Neural cell (in vitro differentiated cells): ENCODE measurements at regions not wholly inside any gene's neighbourhood (a gene's known extent, or its start where the extent isn't known, plus 50 kb on each side); places are given as distances from the start of the nearest gene placed in this dataset.
A peak's percentile ranks its signal among the peaks of the same experiment; 100 is the strongest.

Experiments used
- H2AFZ ChIP-seq: fragments of 200-600, 300-800 bp; sonication (generic), shearing (Covaris generic); 2 replicates; pipeline ENCODE4 v1.6.0; 2014; ENCODE audit warnings: low read depth, mild to moderate bottlenecking, antibody characterized with exemption, low read length, moderate library complexity
- H3F3A ChIP-seq: fragments of 200-600 bp; shearing (Covaris generic); 2 replicates; pipeline ENCODE4 v1.6.1; 2016; ENCODE audit warnings: mild to moderate bottlenecking, moderate library complexity, mixed read lengths, antibody characterized with exemption, low read length; ENCODE audit not compliant: insufficient read depth, poor library complexity, severe bottlenecking
- H3K27ac ChIP-seq: fragments of 200-600, 300-800 bp; sonication (generic), shearing (Covaris generic); 2 replicates; pipeline ENCODE4 v1.5.1; 2014; ENCODE audit warnings: mild to moderate bottlenecking, low read length, moderate library complexity
- H3K27me3 ChIP-seq: fragments of 300-800, 200-600 bp; sonication (generic), shearing (Covaris generic); 2 replicates; pipeline ENCODE4 v1.6.0; 2014; ENCODE audit warnings: mild to moderate bottlenecking, low read depth, low read length, moderate library complexity; ENCODE audit not compliant: insufficient read depth
- H3K36me3 ChIP-seq: fragments of 300-800, 200-600 bp; sonication (generic), shearing (Covaris generic); 2 replicates; pipeline ENCODE4 v1.5.1; 2014; ENCODE audit warnings: mild to moderate bottlenecking, antibody characterized with exemption, low read length, moderate library complexity; ENCODE audit not compliant: insufficient read depth
- H3K4me2 ChIP-seq: fragments of 300-800, 200-600 bp; sonication (generic), shearing (Covaris generic); 2 replicates; pipeline ENCODE4 v1.6.0; 2014; ENCODE audit warnings: mild to moderate bottlenecking, low read length
- H3K4me3 ChIP-seq: fragments of 300-800, 200-600 bp; sonication (generic), shearing (Covaris generic); 2 replicates; pipeline ENCODE4 v1.5.1; 2014; ENCODE audit warnings: mild to moderate bottlenecking, low read length, moderate library complexity
- H3K79me2 ChIP-seq: fragments of 200-600 bp; shearing (Covaris generic); replicated peaks from 2 replicates; pipeline ENCODE4 v1.6.0; 2014; ENCODE audit warnings: mild to moderate bottlenecking, low read length, moderate library complexity; ENCODE audit not compliant: insufficient read depth
- H3K9ac ChIP-seq: fragments of 300-800, 200-600 bp; sonication (generic), shearing (Covaris generic); 2 replicates; pipeline ENCODE4 v1.6.1; 2016; ENCODE audit warnings: mild to moderate bottlenecking, low read length, mixed read lengths
- H3K9me2 ChIP-seq: fragments of 200-600 bp; shearing (Covaris generic); 2 replicates; pipeline ENCODE4 v1.6.1; 2016; ENCODE audit warnings: mild to moderate bottlenecking, low read length, mixed read lengths; ENCODE audit not compliant: insufficient read depth
- H3K9me3 ChIP-seq: fragments of 200-600, 300-800 bp; sonication (generic), shearing (Covaris generic); 2 replicates; pipeline ENCODE4 v1.6.1; 2016; ENCODE audit warnings: mild to moderate bottlenecking, mixed run types, low read length, moderate library complexity, mixed read lengths
- H4K20me1 ChIP-seq: fragments of 200-600 bp; shearing (Covaris generic); 2 replicates; pipeline ENCODE4 v1.6.1; 2016; ENCODE audit warnings: mild to moderate bottlenecking, mixed run types; ENCODE audit not compliant: insufficient read depth
- EP300 ChIP-seq: fragments of 450-650 bp; conservative IDR thresholded peaks from 2 replicates; pipeline ENCODE4 v1.6.1; 2014; ENCODE audit warnings: antibody characterized with exemption, mild to moderate bottlenecking, moderate library complexity; ENCODE audit not compliant: poor library complexity, severe bottlenecking
- EZH2 ChIP-seq: fragments of 200-600, 300-800 bp; shearing (Covaris generic), sonication (generic); IDR thresholded peaks from 2 replicates; pipeline ENCODE4 v1.6.1; 2014; ENCODE audit warnings: antibody characterized with exemption, low read length, borderline replicate concordance, mild to moderate bottlenecking; ENCODE audit not compliant: insufficient read depth, poor library complexity, severe bottlenecking
- MXI1 ChIP-seq: fragments of 450-650 bp; conservative IDR thresholded peaks from 2 replicates; pipeline ENCODE4 v1.6.1; 2014; ENCODE audit warnings: antibody characterized with exemption, mild to moderate bottlenecking; ENCODE audit not compliant: poor library complexity, severe bottlenecking
- POLR2AphosphoS5 ChIP-seq: IDR thresholded peaks from 2 replicates; pipeline ENCODE4 v1.6.1; 2012
- RAD21 ChIP-seq: fragments of 450-650 bp; conservative IDR thresholded peaks from 2 replicates; pipeline ENCODE4 v1.6.1; 2014; ENCODE audit warnings: antibody characterized with exemption, mild to moderate bottlenecking, moderate library complexity
- SMC3 ChIP-seq: fragments of 450-650 bp; conservative IDR thresholded peaks from 2 replicates; pipeline ENCODE4 v1.6.1; 2014; ENCODE audit warnings: antibody characterized with exemption, mild to moderate bottlenecking, moderate library complexity; ENCODE audit not compliant: poor library complexity
- TAF1 ChIP-seq: IDR thresholded peaks from 2 replicates; pipeline ENCODE4 v1.6.1; 2012; ENCODE audit warnings: low read depth
- TF ChIP-seq, protein P1 (sequence below): IDR thresholded peaks from 2 replicates; pipeline ENCODE4 v1.6.1; 2012; ENCODE audit warnings: borderline replicate concordance
- TF ChIP-seq, protein P2 (sequence below): fragments of 450-650 bp; IDR thresholded peaks from 2 replicates; pipeline ENCODE4 v1.5.1; 2014; ENCODE audit warnings: antibody characterized with exemption, mild to moderate bottlenecking, moderate library complexity; ENCODE audit not compliant: poor library complexity, severe bottlenecking

DNA sequence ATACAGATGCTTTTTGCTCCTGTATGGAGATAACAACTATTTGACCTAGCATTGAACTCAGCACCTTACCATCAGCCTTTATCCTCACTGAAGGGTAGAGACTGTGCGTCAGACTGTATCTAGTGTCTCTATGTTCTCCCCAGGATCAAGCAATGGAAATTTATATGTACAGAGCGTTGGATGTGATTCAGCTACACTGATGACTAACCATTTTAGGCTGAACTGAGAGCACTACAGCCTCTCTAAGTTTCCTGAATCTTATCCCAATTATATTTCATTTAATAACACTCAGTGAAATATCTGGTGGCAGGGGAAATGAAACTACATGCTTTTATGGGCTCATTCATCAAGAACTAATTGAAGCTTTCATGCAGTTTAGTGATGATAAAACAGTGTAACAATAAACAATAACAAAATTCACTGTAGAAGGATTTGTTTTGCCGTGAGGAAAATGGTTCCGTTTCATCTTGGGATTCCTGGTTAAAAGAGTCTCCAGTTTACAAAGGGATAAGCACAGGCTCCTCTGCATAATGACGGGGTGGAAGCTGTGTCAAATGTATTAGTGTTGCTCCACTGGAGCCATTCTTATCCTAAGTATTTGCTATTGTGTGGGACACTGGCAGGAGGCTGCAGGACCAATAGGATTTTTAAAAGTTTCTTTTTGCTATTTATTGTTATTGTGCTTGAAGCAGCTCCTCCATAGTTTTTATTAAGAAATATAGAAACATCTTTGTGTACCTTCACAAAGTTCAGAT, 567.6 kb upstream of the MMS22L start:
- H3K27ac ChIP-seq: peak overlapping the region; percentile 50
- no peak overlapping the region for H3K4me2 ChIP-seq

DNA sequence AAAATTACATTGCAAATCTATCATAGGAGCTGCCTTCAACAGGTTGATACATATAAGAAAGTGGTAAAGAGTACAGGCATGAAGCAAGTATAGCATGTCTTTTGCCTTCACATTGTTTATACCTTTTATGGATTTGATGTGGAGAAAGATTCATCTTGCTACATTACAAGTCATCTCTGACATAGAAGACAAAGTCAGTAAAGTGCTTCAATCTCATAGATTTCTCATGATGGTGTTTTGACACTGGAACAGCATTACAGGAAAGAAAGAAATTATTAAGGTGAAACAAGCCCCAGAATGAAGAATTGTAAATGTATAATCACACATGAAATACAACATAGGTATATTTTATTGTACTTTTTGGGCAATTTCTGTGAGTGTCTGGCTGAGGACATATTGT, 580.7 kb upstream of the MMS22L start:
- Histone ChIP-seq H3K4me3 (no peak overlapping the region), H2AFZ (no peak overlapping the region), H3K27ac (peak overlapping the region; percentile 75), H3K36me3 (no peaks in the 10 kb centered on the region), H3K27me3 (no peaks in the 10 kb centered on the region), H3K79me2 (no peaks in the 10 kb centered on the region), H3K9me2 (no peaks in the 10 kb centered on the region), H3K9me3 (no peaks in the 10 kb centered on the region), H4K20me1 (no peaks in the 10 kb centered on the region), H3K9ac (peak overlapping the region; percentile 17), H3F3A (peaks cover 3% of the 10 kb centered on the region), H3K4me2 (no peak overlapping the region)
- TF ChIP-seq TAF1: no peak
- TF ChIP-seq, protein P1, sequence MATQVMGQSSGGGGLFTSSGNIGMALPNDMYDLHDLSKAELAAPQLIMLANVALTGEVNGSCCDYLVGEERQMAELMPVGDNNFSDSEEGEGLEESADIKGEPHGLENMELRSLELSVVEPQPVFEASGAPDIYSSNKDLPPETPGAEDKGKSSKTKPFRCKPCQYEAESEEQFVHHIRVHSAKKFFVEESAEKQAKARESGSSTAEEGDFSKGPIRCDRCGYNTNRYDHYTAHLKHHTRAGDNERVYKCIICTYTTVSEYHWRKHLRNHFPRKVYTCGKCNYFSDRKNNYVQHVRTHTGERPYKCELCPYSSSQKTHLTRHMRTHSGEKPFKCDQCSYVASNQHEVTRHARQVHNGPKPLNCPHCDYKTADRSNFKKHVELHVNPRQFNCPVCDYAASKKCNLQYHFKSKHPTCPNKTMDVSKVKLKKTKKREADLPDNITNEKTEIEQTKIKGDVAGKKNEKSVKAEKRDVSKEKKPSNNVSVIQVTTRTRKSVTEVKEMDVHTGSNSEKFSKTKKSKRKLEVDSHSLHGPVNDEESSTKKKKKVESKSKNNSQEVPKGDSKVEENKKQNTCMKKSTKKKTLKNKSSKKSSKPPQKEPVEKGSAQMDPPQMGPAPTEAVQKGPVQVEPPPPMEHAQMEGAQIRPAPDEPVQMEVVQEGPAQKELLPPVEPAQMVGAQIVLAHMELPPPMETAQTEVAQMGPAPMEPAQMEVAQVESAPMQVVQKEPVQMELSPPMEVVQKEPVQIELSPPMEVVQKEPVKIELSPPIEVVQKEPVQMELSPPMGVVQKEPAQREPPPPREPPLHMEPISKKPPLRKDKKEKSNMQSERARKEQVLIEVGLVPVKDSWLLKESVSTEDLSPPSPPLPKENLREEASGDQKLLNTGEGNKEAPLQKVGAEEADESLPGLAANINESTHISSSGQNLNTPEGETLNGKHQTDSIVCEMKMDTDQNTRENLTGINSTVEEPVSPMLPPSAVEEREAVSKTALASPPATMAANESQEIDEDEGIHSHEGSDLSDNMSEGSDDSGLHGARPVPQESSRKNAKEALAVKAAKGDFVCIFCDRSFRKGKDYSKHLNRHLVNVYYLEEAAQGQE: peak; percentile 17
- TF ChIP-seq POLR2AphosphoS5: peak; percentile 73
- no peak for TF ChIP-seq EZH2
- TF ChIP-seq EP300: peak; percentile 94
- TF ChIP-seq, protein P2, sequence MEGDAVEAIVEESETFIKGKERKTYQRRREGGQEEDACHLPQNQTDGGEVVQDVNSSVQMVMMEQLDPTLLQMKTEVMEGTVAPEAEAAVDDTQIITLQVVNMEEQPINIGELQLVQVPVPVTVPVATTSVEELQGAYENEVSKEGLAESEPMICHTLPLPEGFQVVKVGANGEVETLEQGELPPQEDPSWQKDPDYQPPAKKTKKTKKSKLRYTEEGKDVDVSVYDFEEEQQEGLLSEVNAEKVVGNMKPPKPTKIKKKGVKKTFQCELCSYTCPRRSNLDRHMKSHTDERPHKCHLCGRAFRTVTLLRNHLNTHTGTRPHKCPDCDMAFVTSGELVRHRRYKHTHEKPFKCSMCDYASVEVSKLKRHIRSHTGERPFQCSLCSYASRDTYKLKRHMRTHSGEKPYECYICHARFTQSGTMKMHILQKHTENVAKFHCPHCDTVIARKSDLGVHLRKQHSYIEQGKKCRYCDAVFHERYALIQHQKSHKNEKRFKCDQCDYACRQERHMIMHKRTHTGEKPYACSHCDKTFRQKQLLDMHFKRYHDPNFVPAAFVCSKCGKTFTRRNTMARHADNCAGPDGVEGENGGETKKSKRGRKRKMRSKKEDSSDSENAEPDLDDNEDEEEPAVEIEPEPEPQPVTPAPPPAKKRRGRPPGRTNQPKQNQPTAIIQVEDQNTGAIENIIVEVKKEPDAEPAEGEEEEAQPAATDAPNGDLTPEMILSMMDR: no peak
- TF ChIP-seq RAD21: no peak
- TF ChIP-seq SMC3: peak; percentile 9
- TF ChIP-seq MXI1: no peak

More for the DNA sequence above, 567.6 kb upstream of the MMS22L start:
- no peak overlapping the region for H2AFZ ChIP-seq
- H3K4me3 ChIP-seq: no peak overlapping the region
- H3K9me2 ChIP-seq: no peaks in the 10 kb centered on the region
- no peaks in the 10 kb centered on the region for H3K36me3 ChIP-seq
- no peaks in the 10 kb centered on the region for H3K9me3 ChIP-seq
- H3F3A ChIP-seq: no peaks in the 10 kb centered on the region
- no peaks in the 10 kb centered on the region for H3K79me2 ChIP-seq
- H3K9ac ChIP-seq: peak overlapping the region; percentile 9
- no peak for TF ChIP-seq EZH2
- no peak for TF ChIP-seq SMC3
- TF ChIP-seq, protein P2: no peak
- no peak for TF ChIP-seq MXI1
- TF ChIP-seq EP300: no peak
- TF ChIP-seq, protein P1: no peak
- no peak for TF ChIP-seq POLR2AphosphoS5
- TF ChIP-seq TAF1: no peak
- no peak for TF ChIP-seq RAD21
- H4K20me1 ChIP-seq: no peaks in the 10 kb centered on the region
- H3K27me3 ChIP-seq: no peaks in the 10 kb centered on the region
